ENCODE measurements at regions not wholly inside any gene's neighbourhood (a gene's known extent, or its start where the extent isn't known, plus 50 kb on each side); places are given as distances from the start of the nearest gene placed in this dataset.

- in situ Hi-C loops (cut with HindIII; ENCODE audit: low sequenced_read_pairs), result no loop called here
- DNase-seq (ENCODE audit: low read depth, low spot score), result no peak
- no peak overlapping the region for H3K4me3 ChIP-seq (ENCODE audit: low read depth, low read length)
- no peak for TF ChIP-seq CTCF (IDR thresholded peaks at IDR 0.05; ENCODE audit: low read depth, low read length)
These were observed 305.9 kb upstream of the PROX1 start for GRCh38 chr1:213681788-213682340.

GRCh38 chr1:213683529-213683928, 304.2 kb upstream of the PROX1 start:
- H3K4me3 ChIP-seq (ENCODE audit: low read depth, low read length), result no peak overlapping the region
- DNase-seq (ENCODE audit: low read depth, low spot score), result no peak
- TF ChIP-seq CTCF (IDR thresholded peaks at IDR 0.05; ENCODE audit: low read depth, low read length), result no peak
- in situ Hi-C loops (cut with HindIII; ENCODE audit: low sequenced_read_pairs), result no loop called here

- in situ Hi-C loops (cut with HindIII; ENCODE audit: low sequenced_read_pairs), result no loop called here
- DNase-seq (ENCODE audit: low read depth, low spot score), result no peak
- no peak overlapping the region for H3K4me3 ChIP-seq (ENCODE audit: low read depth, low read length)
- no peak for TF ChIP-seq CTCF (IDR thresholded peaks at IDR 0.05; ENCODE audit: low read depth, low read length)
These were observed 303.3 kb upstream of the PROX1 start for GRCh38 chr1:213684454-213684853.

GRCh38 chr1:213685992-213686582, 301.7 kb upstream of the PROX1 start:
- DNase-seq (ENCODE audit: low read depth, low spot score), result no peak
- no peak overlapping the region for H3K4me3 ChIP-seq (ENCODE audit: low read depth, low read length)
- in situ Hi-C loops (cut with HindIII; ENCODE audit: low sequenced_read_pairs), result no loop called here
- TF ChIP-seq CTCF (IDR thresholded peaks at IDR 0.05; ENCODE audit: low read depth, low read length), result no peak

GRCh38 chr1:213686983-213687382, 300.8 kb upstream of the PROX1 start:
- TF ChIP-seq CTCF (IDR thresholded peaks at IDR 0.05; ENCODE audit: low read depth, low read length), result no peak
- no peak overlapping the region for H3K4me3 ChIP-seq (ENCODE audit: low read depth, low read length)
- DNase-seq (ENCODE audit: low read depth, low spot score), result no peak
- in situ Hi-C loops (cut with HindIII; ENCODE audit: low sequenced_read_pairs), result no loop called here

GRCh38 chr1:213687832-213688231, 299.9 kb upstream of the PROX1 start:
- TF ChIP-seq CTCF (IDR thresholded peaks at IDR 0.05; ENCODE audit: low read depth, low read length), result no peak
- in situ Hi-C loops (cut with HindIII; ENCODE audit: low sequenced_read_pairs), result no loop called here
- H3K4me3 ChIP-seq (ENCODE audit: low read depth, low read length), result no peak overlapping the region
- no peak for DNase-seq (ENCODE audit: low read depth, low spot score)
